ENCODE measurements at regions not wholly inside any gene's neighbourhood (a gene's known extent, or its start where the extent isn't known, plus 50 kb on each side); places are given as distances from the start of the nearest gene placed in this dataset.
"Not testable (repeated sequence)": the region's sequence is repeated elsewhere in the genome, so short reads cannot be mapped to it uniquely, and the experiment has no call there.

GRCh38 chr2:180535289-180535688 is 445.1 kb upstream of the UBE2E3 start:
- TF ChIP-seq, protein P1, sequence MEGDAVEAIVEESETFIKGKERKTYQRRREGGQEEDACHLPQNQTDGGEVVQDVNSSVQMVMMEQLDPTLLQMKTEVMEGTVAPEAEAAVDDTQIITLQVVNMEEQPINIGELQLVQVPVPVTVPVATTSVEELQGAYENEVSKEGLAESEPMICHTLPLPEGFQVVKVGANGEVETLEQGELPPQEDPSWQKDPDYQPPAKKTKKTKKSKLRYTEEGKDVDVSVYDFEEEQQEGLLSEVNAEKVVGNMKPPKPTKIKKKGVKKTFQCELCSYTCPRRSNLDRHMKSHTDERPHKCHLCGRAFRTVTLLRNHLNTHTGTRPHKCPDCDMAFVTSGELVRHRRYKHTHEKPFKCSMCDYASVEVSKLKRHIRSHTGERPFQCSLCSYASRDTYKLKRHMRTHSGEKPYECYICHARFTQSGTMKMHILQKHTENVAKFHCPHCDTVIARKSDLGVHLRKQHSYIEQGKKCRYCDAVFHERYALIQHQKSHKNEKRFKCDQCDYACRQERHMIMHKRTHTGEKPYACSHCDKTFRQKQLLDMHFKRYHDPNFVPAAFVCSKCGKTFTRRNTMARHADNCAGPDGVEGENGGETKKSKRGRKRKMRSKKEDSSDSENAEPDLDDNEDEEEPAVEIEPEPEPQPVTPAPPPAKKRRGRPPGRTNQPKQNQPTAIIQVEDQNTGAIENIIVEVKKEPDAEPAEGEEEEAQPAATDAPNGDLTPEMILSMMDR (conservative IDR thresholded peaks at IDR 0.05) = no peak
- Histone ChIP-seq H3K4me1 (ENCODE audit: control insufficient read depth, insufficient read depth, low read length) (no peaks in the 10 kb centered on the region), H3K27ac (ENCODE audit: low read depth, low read length) (no peak overlapping the region), H3K9ac (ENCODE audit: extremely low read depth, low read length, poor library complexity, severe bottlenecking) (no peak overlapping the region), H3K4me3 (ENCODE audit: low read length) (no peak overlapping the region), H3K27me3 (ENCODE audit: control insufficient read depth, insufficient read depth, low read length, poor library complexity, severe bottlenecking) (no peaks in the 10 kb centered on the region), H3K36me3 (ENCODE audit: control insufficient read depth, insufficient read depth, low read length) (no peaks in the 10 kb centered on the region), H3K9me3 (ENCODE audit: control insufficient read depth, low read length) (no peaks in the 10 kb centered on the region)
- H3K4me1 Mint-ChIP-seq = no peaks in the 10 kb centered on the region
- no peak overlapping the region for H3K4me3 Mint-ChIP-seq
- H3K27me3 Mint-ChIP-seq (ENCODE audit: insufficient read depth) = no peaks in the 10 kb centered on the region
- H3K27ac Mint-ChIP-seq = no peak overlapping the region
- H3K9me3 Mint-ChIP-seq = no peaks in the 10 kb centered on the region
- no peaks in the 10 kb centered on the region for H3K36me3 Mint-ChIP-seq (ENCODE audit: low read depth)
- DNase-seq = no peak
- WGBS, 2 experiments (ENCODE audit: insufficient coverage in 1 of 2, insufficient read length in 1 of 2) = 63 to 96% methylated on average over 1 of the region's 1 CpG

- not testable (repeated sequence) for H3K36me3 ChIP-seq (ENCODE audit: control insufficient read depth, insufficient read depth, low read length); H3K4me1 Mint-ChIP-seq; H3K9me3 ChIP-seq (ENCODE audit: control insufficient read depth, low read length); H3K4me1 ChIP-seq (ENCODE audit: control insufficient read depth, insufficient read depth, low read length); H3K27ac Mint-ChIP-seq; H3K4me3 Mint-ChIP-seq; H3K9ac ChIP-seq (ENCODE audit: extremely low read depth, low read length, poor library complexity, severe bottlenecking); H3K9me3 Mint-ChIP-seq; H3K36me3 Mint-ChIP-seq (ENCODE audit: low read depth); H3K4me3 ChIP-seq (ENCODE audit: low read length); H3K27ac ChIP-seq (ENCODE audit: low read depth, low read length); DNase-seq; H3K27me3 ChIP-seq (ENCODE audit: control insufficient read depth, insufficient read depth, low read length, poor library complexity, severe bottlenecking); H3K27me3 Mint-ChIP-seq (ENCODE audit: insufficient read depth)
- WGBS, 2 experiments (ENCODE audit: insufficient coverage in 1 of 2, insufficient read length in 1 of 2) = 96 to 97% methylated on average over 8 of the region's 8 CpGs
Observed at GRCh38 chr2:180531787-180532186, 448.6 kb upstream of the UBE2E3 start.

GRCh38 chr2:180524499-180524898 is 455.9 kb upstream of the UBE2E3 start:
- no peaks in the 10 kb centered on the region for H3K36me3 Mint-ChIP-seq (ENCODE audit: low read depth)
- H3K4me1 Mint-ChIP-seq = peaks cover 25% of the 10 kb centered on the region
- Histone ChIP-seq H3K27ac (ENCODE audit: low read depth, low read length) (peak overlapping the region; percentile 21), H3K9me3 (ENCODE audit: control insufficient read depth, low read length) (no peaks in the 10 kb centered on the region), H3K36me3 (ENCODE audit: control insufficient read depth, insufficient read depth, low read length) (no peaks in the 10 kb centered on the region), H3K9ac (ENCODE audit: extremely low read depth, low read length, poor library complexity, severe bottlenecking) (no peak overlapping the region), H3K27me3 (ENCODE audit: control insufficient read depth, insufficient read depth, low read length, poor library complexity, severe bottlenecking) (no peaks in the 10 kb centered on the region), H3K4me3 (ENCODE audit: low read length) (no peak overlapping the region), H3K4me1 (ENCODE audit: control insufficient read depth, insufficient read depth, low read length) (peaks cover 5% of the 10 kb centered on the region)
- TF ChIP-seq, protein P1 (conservative IDR thresholded peaks at IDR 0.05) = no peak
- H3K27me3 Mint-ChIP-seq (ENCODE audit: insufficient read depth) = peaks cover 1% of the 10 kb centered on the region
- H3K27ac Mint-ChIP-seq = no peak overlapping the region
- WGBS, 2 experiments (ENCODE audit: insufficient coverage in 1 of 2, insufficient read length in 1 of 2) = 71 to 74% methylated on average over 2 of the region's 2 CpGs
- DNase-seq = peak; percentile 53
- no peak overlapping the region for H3K4me3 Mint-ChIP-seq
- H3K9me3 Mint-ChIP-seq = peaks cover 8% of the 10 kb centered on the region
